GM12878 (cell line): ENCODE measurements at regions not wholly inside any gene's neighbourhood (a gene's known extent, or its start where the extent isn't known, plus 50 kb on each side); places are given as distances from the start of the nearest gene placed in this dataset.

Experiments
- ATAC-seq: fragments of 200-7000 bp; cut with Tn5 transposase; 3 replicates; pipeline ENCODE4 v1.9.1; 2020; ENCODE audit warnings: mild to moderate bottlenecking, moderate library complexity
- BruUV-seq: library from RNA; stranded (reverse); fragments of 400-500 nt; replicated peaks from 2 replicates; lab custom pipeline; 2021; lab: Mats Ljungman, UMichigan
- CTCF ChIA-PET: fragments of 300-600 bp; sonication (Branson Sonifier 250); formaldehyde crosslinking; extraction: SDS; loops from one replicate; lab custom pipeline; 2021; ENCODE audit warnings: inconsistent platforms; lab: Yijun Ruan, JAX
- POLR2A ChIA-PET: fragments of 350-600 bp; formaldehyde crosslinking; extraction: SDS; loops from one replicate; lab custom pipeline; 2021; ENCODE audit warnings: inconsistent platforms; lab: Charles Lee
- RAD21 ChIA-PET: fragments of 300-600 bp; sonication (Branson Sonifier 250); formaldehyde crosslinking; loops from one replicate; lab custom pipeline; 2023; ENCODE audit warnings: antibody characterized with exemption; ENCODE audit not compliant: unreplicated experiment; lab: Charles Lee
- SMC1A ChIA-PET: fragments of 300-600 bp; sonication (Branson Sonifier 250); formaldehyde crosslinking; loops from one replicate; lab custom pipeline; 2023; ENCODE audit not compliant: unreplicated experiment, uncharacterized antibody; lab: Charles Lee
- DNase-seq: peaks from one replicate; pipeline ENCODE4 v3.0.0-alpha.2; 2011; ENCODE audit warnings: low read depth, low spot score
- FAIRE-seq: peaks from 3 replicates; lab custom pipeline; 2011; peaks lifted over from hg19 to GRCh38; lab: Jason Lieb, UNC
- H2AFZ ChIP-seq: 2 replicates; pipeline ENCODE4 v1.6.0; 2011; ENCODE audit warnings: low read depth, low read length, control low read depth; ENCODE audit not compliant: control insufficient read depth
- H3K27ac ChIP-seq: 2 replicates; pipeline ENCODE4 v1.5.1; 2011; ENCODE audit warnings: control low read depth; ENCODE audit not compliant: control insufficient read depth, insufficient read depth
- H3K27me3 ChIP-seq, 2 experiments: replicated peaks in 1 of 2; 2 replicates each; pipeline versions ENCODE4 v1.6.0 to v1.6.1; 2011; ENCODE audit warnings: low read length in 1 of 2; ENCODE audit not compliant: control insufficient read depth in 2 of 2, insufficient read depth in 2 of 2
- H3K36me3 ChIP-seq, 2 experiments: 2 replicates each; pipeline ENCODE4 v1.5.1; 2011; ENCODE audit warnings: low read length in 1 of 2; ENCODE audit not compliant: control insufficient read depth in 2 of 2, insufficient read depth in 2 of 2
- H3K4me1 ChIP-seq: 2 replicates; pipeline ENCODE4 v1.6.1; 2011; ENCODE audit warnings: mild to moderate bottlenecking, low read length, moderate library complexity, mixed read lengths; ENCODE audit not compliant: control insufficient read depth, insufficient read depth
- H3K4me2 ChIP-seq: 2 replicates; pipeline ENCODE4 v1.6.0; 2011; ENCODE audit warnings: control low read depth; ENCODE audit not compliant: control insufficient read depth, insufficient read depth
- H3K4me3 ChIP-seq: fragments of 200-600 bp; sonication (generic); 2 replicates; pipeline ENCODE4 v1.5.1; 2016
- H3K79me2 ChIP-seq: 2 replicates; pipeline ENCODE4 v1.6.0; 2011; ENCODE audit warnings: low read length; ENCODE audit not compliant: control insufficient read depth, insufficient read depth
- H3K9ac ChIP-seq: 2 replicates; pipeline ENCODE4 v1.8.0; 2011; ENCODE audit warnings: low read length, control low read depth, mixed read lengths; ENCODE audit not compliant: control insufficient read depth, insufficient read depth
- H3K9me3 ChIP-seq: replicated peaks from 3 replicates; pipeline ENCODE4 v1.5.1; 2011; ENCODE audit warnings: mild to moderate bottlenecking, low read length; ENCODE audit not compliant: control insufficient read depth, insufficient read depth
- H4K20me1 ChIP-seq: 2 replicates; pipeline ENCODE4 v1.6.0; 2011; ENCODE audit not compliant: control insufficient read depth, insufficient read depth
- ASH2L ChIP-seq: fragments of 300-600, 200-600 bp; sonication (generic); IDR thresholded peaks from 2 replicates; pipeline ENCODE4 v1.6.1; 2017; ENCODE audit warnings: low read depth, mild to moderate bottlenecking, borderline replicate concordance
- BCL11A ChIP-seq: IDR thresholded peaks from 2 replicates; pipeline ENCODE4 v1.6.1; 2011; ENCODE audit warnings: low read depth, low read length
- CHD4 ChIP-seq: fragments of 200-600 bp; sonication (generic); IDR thresholded peaks from 2 replicates; pipeline ENCODE4 v1.6.1; 2016; ENCODE audit warnings: mild to moderate bottlenecking
- CREB1 ChIP-seq: IDR thresholded peaks from 2 replicates; pipeline ENCODE4 v1.6.1; 2012; ENCODE audit warnings: low read depth, mild to moderate bottlenecking, inconsistent platforms
- EED ChIP-seq: sonication (generic); IDR thresholded peaks from 2 replicates; pipeline ENCODE4 v1.6.1; 2016; ENCODE audit warnings: antibody characterized with exemption, low read depth
- HDAC6 ChIP-seq: fragments of 200-600 bp; sonication (generic); IDR thresholded peaks from one replicate; pipeline ENCODE4 v1.8.0; 2017; ENCODE audit warnings: antibody characterized with exemption; ENCODE audit not compliant: unreplicated experiment
- KDM1A ChIP-seq: fragments of 200-600 bp; sonication (generic); IDR thresholded peaks from 2 replicates; pipeline ENCODE4 v1.6.1; 2016; ENCODE audit warnings: borderline replicate concordance
- KLF5 ChIP-seq: fragments of 450-650 bp; IDR thresholded peaks from 2 replicates; pipeline ENCODE4 v1.6.1; 2014; ENCODE audit warnings: mild to moderate bottlenecking; ENCODE audit not compliant: partially characterized antibody
- MEF2A ChIP-seq: IDR thresholded peaks from 2 replicates; pipeline ENCODE4 v1.6.1; 2011; ENCODE audit warnings: low read depth, mild to moderate bottlenecking, low read length, moderate library complexity; ENCODE audit not compliant: insufficient read depth
- RUNX3 ChIP-seq: IDR thresholded peaks from 2 replicates; pipeline ENCODE4 v1.6.1; 2012; ENCODE audit warnings: low read length, inconsistent platforms
- SP1 ChIP-seq: IDR thresholded peaks from one replicate; pipeline ENCODE4 v1.6.1; 2011; ENCODE audit warnings: low read depth, low read length
- TCF3 ChIP-seq: IDR thresholded peaks from 2 replicates; pipeline ENCODE4 v1.6.1; 2012; ENCODE audit warnings: low read depth, mild to moderate bottlenecking, low read length, borderline replicate concordance; ENCODE audit not compliant: insufficient read depth
- WRNIP1 ChIP-seq: IDR thresholded peaks from 2 replicates; pipeline ENCODE4 v1.6.1; 2011; ENCODE audit warnings: low read depth, low read length, improper control_type of control experiment, borderline replicate concordance
- YBX1 ChIP-seq: fragments of 450-650 bp; IDR thresholded peaks from 2 replicates; pipeline ENCODE4 v1.6.1; 2016; ENCODE audit warnings: antibody characterized with exemption
- WGBS: methylation state at CpG from one replicate; pipeline ENCODE4 v1.1.6; 2016; ENCODE audit warnings: low lambda C conversion rate; ENCODE audit not compliant: insufficient replicate concordance, insufficient coverage; ENCODE audit errors: missing lambda C conversion rate; 5-methylcytosine and 5-hydroxymethylcytosine counted together
- in situ Hi-C: fragments of 300-500 bp; cut with MboI; formaldehyde crosslinking; loops from 9 replicates; pipeline ENCODE4 v1.14.3; 2018; ENCODE audit warnings: mixed read lengths
- intact Hi-C: fragments of 100-400 bp; cut with micrococcal nuclease; formaldehyde crosslinking; loops from one replicate; pipeline ENCODE4 v1.14.2; 2022; ENCODE audit not compliant: unreplicated experiment
- TF ChIP-seq, protein P1 (sequence below): IDR thresholded peaks from 2 replicates; pipeline ENCODE4 v1.6.1; 2011; ENCODE audit warnings: mild to moderate bottlenecking, low read depth, low read length, moderate library complexity; ENCODE audit not compliant: insufficient replicate concordance
- TF ChIP-seq, protein P2 (sequence below): IDR thresholded peaks from 2 replicates; pipeline ENCODE4 v1.6.1; 2012; ENCODE audit warnings: low read length, inconsistent platforms
- TF ChIP-seq, protein P3 (sequence below): fragments of 450-650 bp; IDR thresholded peaks from 2 replicates; pipeline ENCODE4 v1.6.1; 2017; ENCODE audit warnings: borderline replicate concordance
- TF ChIP-seq, protein P4 (sequence below): fragments of 450-650 bp; IDR thresholded peaks from 2 replicates; pipeline ENCODE4 v1.6.1; 2016; ENCODE audit warnings: mild to moderate bottlenecking

DNA sequence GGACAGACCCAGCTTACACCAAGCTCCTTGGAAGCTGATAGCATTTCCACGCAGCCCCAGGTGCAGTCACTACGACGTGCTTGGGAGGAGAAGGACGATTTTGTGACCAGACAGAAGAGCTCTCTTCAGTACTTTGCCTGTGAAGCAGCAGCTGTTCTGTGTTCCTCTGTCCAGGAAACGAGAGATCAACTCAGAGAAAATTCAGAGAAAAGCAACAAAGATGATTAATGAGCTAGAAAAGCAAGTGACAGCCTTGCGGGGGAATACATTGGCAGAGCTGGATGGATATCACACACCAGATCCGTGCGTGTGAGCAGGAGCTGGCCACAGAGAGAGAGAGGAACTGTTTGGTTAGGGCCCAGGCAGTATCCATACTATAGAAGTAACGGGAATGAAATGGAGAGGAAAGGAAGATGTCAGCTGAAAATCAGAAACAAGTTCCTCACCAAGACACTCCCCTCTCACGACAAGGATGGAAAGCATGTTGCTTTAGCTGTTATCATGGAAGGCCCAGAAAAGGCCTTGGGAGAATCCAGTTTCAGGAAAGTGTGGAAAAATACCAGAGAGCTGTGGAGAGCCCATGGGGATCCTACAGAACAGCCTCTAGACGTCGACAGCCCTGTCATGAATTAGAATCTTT, 106.2 kb downstream of the TOMM20 start (continued):
- TF ChIP-seq, protein P1, sequence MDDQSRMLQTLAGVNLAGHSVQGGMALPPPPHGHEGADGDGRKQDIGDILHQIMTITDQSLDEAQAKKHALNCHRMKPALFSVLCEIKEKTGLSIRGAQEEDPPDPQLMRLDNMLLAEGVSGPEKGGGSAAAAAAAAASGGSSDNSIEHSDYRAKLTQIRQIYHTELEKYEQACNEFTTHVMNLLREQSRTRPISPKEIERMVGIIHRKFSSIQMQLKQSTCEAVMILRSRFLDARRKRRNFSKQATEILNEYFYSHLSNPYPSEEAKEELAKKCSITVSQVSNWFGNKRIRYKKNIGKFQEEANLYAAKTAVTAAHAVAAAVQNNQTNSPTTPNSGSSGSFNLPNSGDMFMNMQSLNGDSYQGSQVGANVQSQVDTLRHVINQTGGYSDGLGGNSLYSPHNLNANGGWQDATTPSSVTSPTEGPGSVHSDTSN, result peak; percentile 89
- TF ChIP-seq RUNX3 (peak; percentile 23; the same call in 1 of the 2 replicates), BCL11A (0 out of 2 replicates have a peak, but pooled peaks have one; percentile 5), KDM1A (no peak), EED (peak; percentile 56; the same call in 1 of the 2 replicates), TCF3 (peak; percentile 39; the same call in 1 of the 2 replicates)
- TF ChIP-seq, protein P2, sequence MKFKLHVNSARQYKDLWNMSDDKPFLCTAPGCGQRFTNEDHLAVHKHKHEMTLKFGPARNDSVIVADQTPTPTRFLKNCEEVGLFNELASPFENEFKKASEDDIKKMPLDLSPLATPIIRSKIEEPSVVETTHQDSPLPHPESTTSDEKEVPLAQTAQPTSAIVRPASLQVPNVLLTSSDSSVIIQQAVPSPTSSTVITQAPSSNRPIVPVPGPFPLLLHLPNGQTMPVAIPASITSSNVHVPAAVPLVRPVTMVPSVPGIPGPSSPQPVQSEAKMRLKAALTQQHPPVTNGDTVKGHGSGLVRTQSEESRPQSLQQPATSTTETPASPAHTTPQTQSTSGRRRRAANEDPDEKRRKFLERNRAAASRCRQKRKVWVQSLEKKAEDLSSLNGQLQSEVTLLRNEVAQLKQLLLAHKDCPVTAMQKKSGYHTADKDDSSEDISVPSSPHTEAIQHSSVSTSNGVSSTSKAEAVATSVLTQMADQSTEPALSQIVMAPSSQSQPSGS, result no peak
- TF ChIP-seq, all 136 proteins: peak for 9

DNA sequence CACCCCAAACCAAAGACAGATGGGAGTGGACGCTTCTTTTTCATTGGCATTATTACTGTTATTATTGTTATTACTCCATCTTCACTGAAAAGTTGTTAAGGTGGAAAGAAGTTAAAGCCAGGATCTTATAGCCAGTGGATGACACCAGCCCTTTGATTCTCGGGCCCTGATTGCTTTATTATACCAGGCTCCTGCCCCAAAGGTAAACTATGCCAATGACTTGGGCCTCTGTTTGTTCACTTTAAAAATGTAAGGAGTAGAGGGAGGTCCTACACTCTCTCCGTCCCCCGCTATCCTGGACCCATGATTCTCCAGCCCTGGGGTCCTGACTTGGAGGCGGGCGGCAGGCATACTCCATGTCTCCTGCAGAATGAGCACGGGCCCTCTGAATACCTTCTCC, 106.8 kb downstream of the TOMM20 start:
- no TSS peak for BruUV-seq
- H2AFZ ChIP-seq, result no peak overlapping the region
- in situ Hi-C loops, result loop anchor here (5.0 kb wide), 1 partner anchor 50 kb away; no protein-coding TSS in a partner anchor
- TF ChIP-seq HDAC6 (no peak), WRNIP1 (no peak), CHD4 (no peak), KLF5 (no peak), CREB1 (no peak), ASH2L (no peak), YBX1 (no peak), SP1 (no peak), MEF2A (no peak)
- TF ChIP-seq, protein P3, sequence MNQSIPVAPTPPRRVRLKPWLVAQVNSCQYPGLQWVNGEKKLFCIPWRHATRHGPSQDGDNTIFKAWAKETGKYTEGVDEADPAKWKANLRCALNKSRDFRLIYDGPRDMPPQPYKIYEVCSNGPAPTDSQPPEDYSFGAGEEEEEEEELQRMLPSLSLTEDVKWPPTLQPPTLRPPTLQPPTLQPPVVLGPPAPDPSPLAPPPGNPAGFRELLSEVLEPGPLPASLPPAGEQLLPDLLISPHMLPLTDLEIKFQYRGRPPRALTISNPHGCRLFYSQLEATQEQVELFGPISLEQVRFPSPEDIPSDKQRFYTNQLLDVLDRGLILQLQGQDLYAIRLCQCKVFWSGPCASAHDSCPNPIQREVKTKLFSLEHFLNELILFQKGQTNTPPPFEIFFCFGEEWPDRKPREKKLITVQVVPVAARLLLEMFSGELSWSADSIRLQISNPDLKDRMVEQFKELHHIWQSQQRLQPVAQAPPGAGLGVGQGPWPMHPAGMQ, result no peak
- TF ChIP-seq, protein P4, sequence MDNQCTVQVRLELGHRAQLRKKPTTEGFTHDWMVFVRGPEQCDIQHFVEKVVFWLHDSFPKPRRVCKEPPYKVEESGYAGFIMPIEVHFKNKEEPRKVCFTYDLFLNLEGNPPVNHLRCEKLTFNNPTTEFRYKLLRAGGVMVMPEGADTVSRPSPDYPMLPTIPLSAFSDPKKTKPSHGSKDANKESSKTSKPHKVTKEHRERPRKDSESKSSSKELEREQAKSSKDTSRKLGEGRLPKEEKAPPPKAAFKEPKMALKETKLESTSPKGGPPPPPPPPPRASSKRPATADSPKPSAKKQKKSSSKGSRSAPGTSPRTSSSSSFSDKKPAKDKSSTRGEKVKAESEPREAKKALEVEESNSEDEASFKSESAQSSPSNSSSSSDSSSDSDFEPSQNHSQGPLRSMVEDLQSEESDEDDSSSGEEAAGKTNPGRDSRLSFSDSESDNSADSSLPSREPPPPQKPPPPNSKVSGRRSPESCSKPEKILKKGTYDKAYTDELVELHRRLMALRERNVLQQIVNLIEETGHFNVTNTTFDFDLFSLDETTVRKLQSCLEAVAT, result no peak

More for the DNA sequence above, 106.8 kb downstream of the TOMM20 start:
- ChIA-PET RAD21 (interaction anchor here (0.7 to 1.9 kb wide), 8 partner anchors 18 to 422 kb away, joined by 3 to 14 read pairs (median 4); no protein-coding TSS in a partner anchor), CTCF (interaction anchor here (0.8 to 1.3 kb wide), 5 partner anchors 8 to 62 kb away, joined by 3 to 7 read pairs (median 4); no protein-coding TSS in a partner anchor), SMC1A (interaction anchor here (0.6 to 11.0 kb wide), 14 partner anchors 10 to 323 kb away, joined by 3 to 125 read pairs (median 5); no protein-coding TSS in a partner anchor), POLR2A (interaction anchor here (1.3 to 1.6 kb wide), 2 partner anchors 16 to 26 kb away, joined by 4 to 8 read pairs; no protein-coding TSS in a partner anchor)
- Histone ChIP-seq H3K4me3 (no peak overlapping the region), H3K9ac (no peak overlapping the region), H3K36me3 (no peaks in the 10 kb centered on the region), H3K27ac (peak overlapping the region; percentile 75), H4K20me1 (no peaks in the 10 kb centered on the region), H3K4me1 (peaks cover 59% of the 10 kb centered on the region), H3K79me2 (no peaks in the 10 kb centered on the region), H3K27me3 (no peaks in the 10 kb centered on the region), H3K9me3 (peaks cover 4% of the 10 kb centered on the region; the same call in 2 of the 3 replicates), H3K4me2 (no peak overlapping the region)
- no peak for DNase-seq
- no peak for FAIRE-seq
- WGBS, result 94% methylated on average over 7 of the region's 7 CpGs
- intact Hi-C loops, result no loop called here
- ATAC-seq, result no peak
